ENCODE measurements at regions not wholly inside any gene's neighbourhood (a gene's known extent, or its start where the extent isn't known, plus 50 kb on each side); places are given as distances from the start of the nearest gene placed in this dataset.

GRCh38 chr14:48125654-48126053 is 450.2 kb upstream of the MDGA2 start:
- Mint-ChIP-seq H3K27me3 (ENCODE audit: low read depth) (no peaks in the 10 kb centered on the region), H3K27ac (no peak overlapping the region), H3K36me3 (ENCODE audit: insufficient read depth in 1 of 3, low read depth in 3 of 3) (no peaks in the 10 kb centered on the region), H3K4me1 (peaks cover 5 to 11% of the 10 kb centered on the region in 2 experiments), H3K9me3 (no peaks in the 10 kb centered on the region), H3K4me3 (no peak overlapping the region)
- no peak overlapping the region for H2BK120ac ChIP-seq (ENCODE audit: low read depth, low read length, poor library complexity, severe bottlenecking)
- H2AFZ ChIP-seq (ENCODE audit: low read length): no peak overlapping the region
- H2BK15ac ChIP-seq (ENCODE audit: low read depth, low read length): no peak overlapping the region
- H3K4ac ChIP-seq (ENCODE audit: low read depth, low read length): no peak overlapping the region
- no peaks in the 10 kb centered on the region for H3K79me2 ChIP-seq (ENCODE audit: insufficient read depth, low read length)
- no peak overlapping the region for H3K14ac ChIP-seq (ENCODE audit: insufficient read depth, low read length)
- no peaks in the 10 kb centered on the region for H3K4me1 ChIP-seq (ENCODE audit: insufficient read depth, low read length)
- H4K91ac ChIP-seq (ENCODE audit: insufficient read length, low read depth, low read length): no peak overlapping the region
- H3T11ph ChIP-seq (ENCODE audit: low read length): no peak overlapping the region
- H3K9me3 ChIP-seq (ENCODE audit: control insufficient read depth, low read depth, low read length): no peaks in the 10 kb centered on the region
- H3K9ac ChIP-seq (ENCODE audit: extremely low read depth, insufficient read length, low read length): no peak overlapping the region
- H3K56ac ChIP-seq (ENCODE audit: insufficient read length, low read depth, low read length): no peak overlapping the region
- no peaks in the 10 kb centered on the region for H3K79me1 ChIP-seq (ENCODE audit: insufficient read depth, low read depth, low read length, poor library complexity, severe bottlenecking)
- H3K23ac ChIP-seq (ENCODE audit: insufficient read length, low read depth, low read length): no peak overlapping the region
- H3K27me3 ChIP-seq (ENCODE audit: insufficient read depth, low read length): no peaks in the 10 kb centered on the region
- H4K8ac ChIP-seq (replicated peaks; ENCODE audit: insufficient read length, low read depth, low read length): no peak overlapping the region
- no peak overlapping the region for H2BK12ac ChIP-seq (ENCODE audit: insufficient read length, low read depth, low read length)
- H2AK5ac ChIP-seq (ENCODE audit: insufficient read length, low read length): no peak overlapping the region
- no peak overlapping the region for H2BK5ac ChIP-seq (ENCODE audit: insufficient read length, low read length)
- no peak overlapping the region for H2BK20ac ChIP-seq (ENCODE audit: low read depth, low read length, poor library complexity, severe bottlenecking)
- no peaks in the 10 kb centered on the region for H3K23me2 ChIP-seq (ENCODE audit: insufficient read length, low read depth, low read length, poor library complexity, severe bottlenecking)
- TF ChIP-seq CTCF (conservative IDR thresholded peaks at IDR 0.05): no peak
- DNase-seq: peak; percentile 44
- WGBS (ENCODE audit: extremely low coverage, insufficient read length, low lambda C conversion rate): no CpG with 5 or more reads among the region's 4 CpGs
- H4K20me1 ChIP-seq (ENCODE audit: control insufficient read depth, insufficient read depth, insufficient read length): no peaks in the 10 kb centered on the region
- no peak overlapping the region for H4K5ac ChIP-seq (ENCODE audit: insufficient read length, low read depth, low read length)
- H3K4me2 ChIP-seq (ENCODE audit: insufficient read depth, insufficient read length, low read length): no peak overlapping the region
- H3K18ac ChIP-seq (ENCODE audit: insufficient read length, low read depth, low read length): no peak overlapping the region
- no peak overlapping the region for H3K27ac ChIP-seq (ENCODE audit: insufficient read length, low read depth, low read length)

All from H9 (cell line).